Ureter (tissue), 1 donor: ENCODE measurements at regions not wholly inside any gene's neighbourhood (a gene's known extent, or its start where the extent isn't known, plus 50 kb on each side); places are given as distances from the start of the nearest gene placed in this dataset.

Experiments
- DNase-seq: peaks from one replicate; pipeline ENCODE4 v3.0.0-alpha.2; 2020; ENCODE audit warnings: low spot score
- donor health status: DM: yes; HTN: yes; CAD: no.

GRCh38 chr6:63371104-63371715 is 51.4 kb upstream of the LGSN start:
- DNase-seq: no peak

- no peak for DNase-seq
These were observed 53.3 kb upstream of the LGSN start for GRCh38 chr6:63372951-63373533.

- DNase-seq: no peak
These were observed 69.5 kb upstream of the LGSN start for GRCh38 chr6:63389191-63389844.

GRCh38 chr6:63391203-63391970 is 71.6 kb upstream of the LGSN start:
- no peak for DNase-seq

GRCh38 chr6:63392092-63392724 is 72.4 kb upstream of the LGSN start:
- no peak for DNase-seq

- no peak for DNase-seq
These were observed 75.0 kb upstream of the LGSN start for GRCh38 chr6:63394656-63395308.

- no peak for DNase-seq
These were observed 75.6 kb upstream of the LGSN start for GRCh38 chr6:63395381-63395780.

- no peak for DNase-seq
These were observed 83.9 kb upstream of the LGSN start for GRCh38 chr6:63403725-63404124.

GRCh38 chr6:63410435-63411426 is 90.9 kb upstream of the LGSN start:
- no peak for DNase-seq

- no peak for DNase-seq
These were observed 95.5 kb upstream of the LGSN start for GRCh38 chr6:63415286-63415685.

GRCh38 chr6:63418741-63419140 is 99.0 kb upstream of the LGSN start:
- no peak for DNase-seq

GRCh38 chr6:63424636-63425035 is 104.9 kb upstream of the LGSN start:
- DNase-seq: no peak

- no peak for DNase-seq
These were observed 105.7 kb upstream of the LGSN start for GRCh38 chr6:63425493-63425892.

GRCh38 chr6:63426844-63427243 is 107.1 kb upstream of the LGSN start:
- no peak for DNase-seq

GRCh38 chr6:63427951-63428350 is 108.2 kb upstream of the LGSN start:
- DNase-seq: no peak

- no peak for DNase-seq
These were observed 111.3 kb upstream of the LGSN start for GRCh38 chr6:63430985-63431519.

GRCh38 chr6:63434943-63435342 is 115.2 kb upstream of the LGSN start:
- DNase-seq: no peak

- no peak for DNase-seq
These were observed 116.6 kb upstream of the LGSN start for GRCh38 chr6:63436356-63436755.

- DNase-seq: no peak
These were observed 117.3 kb upstream of the LGSN start for GRCh38 chr6:63437058-63437457.

GRCh38 chr6:63440057-63440456 is 120.3 kb upstream of the LGSN start:
- no peak for DNase-seq
